Endothelial cell of umbilical vein (primary cell): ENCODE measurements at regions not wholly inside any gene's neighbourhood (a gene's known extent, or its start where the extent isn't known, plus 50 kb on each side); places are given as distances from the start of the nearest gene placed in this dataset.

ENCODE experiments used
- BruUV-seq: library from RNA; stranded (reverse); fragments of 400-500 nt; replicated peaks from 2 replicates; lab custom pipeline; 2021; lab: Mats Ljungman, UMichigan
- CTCF ChIA-PET: fragments of 300-600, 350-600 bp; sonication (Branson Sonifier 250); formaldehyde crosslinking; loops from one replicate; lab custom pipeline; 2021; ENCODE audit warnings: antibody characterized with exemption, inconsistent platforms; lab: Charles Lee
- POLR2A ChIA-PET: fragments of 300-600, 350-600 bp; sonication (Branson Sonifier 250); formaldehyde crosslinking; loops from one replicate; lab custom pipeline; 2021; ENCODE audit warnings: antibody characterized with exemption, inconsistent platforms; lab: Charles Lee
- DNase-seq: peaks from one replicate; pipeline ENCODE4 v3.0.0-alpha.2; 2011; ENCODE audit warnings: low read depth, low spot score
- FAIRE-seq: peaks from 2 replicates; lab custom pipeline; 2011; peaks lifted over from hg19 to GRCh38; lab: Jason Lieb, UNC
- H2AFZ ChIP-seq: 2 replicates; pipeline ENCODE4 v1.6.0; 2012; ENCODE audit warnings: low read depth, low read length, control low read depth, inconsistent platforms
- H3K27ac ChIP-seq: 2 replicates; pipeline ENCODE4 v1.5.1; 2011; ENCODE audit warnings: low read depth, mild to moderate bottlenecking, control low read depth, low read length, moderate library complexity; ENCODE audit not compliant: insufficient read depth
- H3K27me3 ChIP-seq, 2 experiments: 2 replicates each; pipeline versions ENCODE4 v1.6.0 to v1.6.1; 2011; ENCODE audit warnings: low read length in 2 of 2, mixed read lengths in 1 of 2; ENCODE audit not compliant: control insufficient read depth in 2 of 2, insufficient read depth in 2 of 2
- H3K36me3 ChIP-seq, 2 experiments: 2 replicates in 1 of 2; 3 replicates in 1 of 2; pipeline ENCODE4 v1.5.1; 2011; ENCODE audit warnings: low read length in 2 of 2, mild to moderate bottlenecking in 1 of 2, moderate library complexity in 1 of 2; ENCODE audit not compliant: control insufficient read depth in 2 of 2, insufficient read depth in 2 of 2; ENCODE audit errors: extremely low read depth in 1 of 2
- H3K4me1 ChIP-seq: 3 replicates; pipeline ENCODE4 v1.5.1; 2011; ENCODE audit warnings: mild to moderate bottlenecking, low read length; ENCODE audit not compliant: control insufficient read depth, insufficient read depth; ENCODE audit errors: extremely low read depth
- H3K4me2 ChIP-seq: 2 replicates; pipeline ENCODE4 v1.6.1; 2011; ENCODE audit warnings: low read length, control low read depth, mixed read lengths; ENCODE audit not compliant: insufficient read depth
- H3K4me3 ChIP-seq, 3 experiments: fragments of 200-600 bp in 1 of 3; sonication (generic), shearing (Covaris generic) in 1 of 3; replicated peaks in 1 of 3; 2 replicates each; pipeline ENCODE4 v1.5.1; 2011 to 2016; ENCODE audit warnings: control low read depth in 3 of 3, low read length in 3 of 3, mild to moderate bottlenecking in 2 of 3, inconsistent platforms in 1 of 3, low read depth in 1 of 3, moderate library complexity in 1 of 3; ENCODE audit not compliant: insufficient read depth in 1 of 3
- H3K79me2 ChIP-seq: 2 replicates; pipeline ENCODE4 v1.6.0; 2012; ENCODE audit warnings: low read length, inconsistent platforms; ENCODE audit not compliant: control insufficient read depth, insufficient read depth
- H3K9ac ChIP-seq: replicated peaks from 2 replicates; pipeline ENCODE3; 2011; ENCODE audit warnings: low read length, control low read depth; ENCODE audit not compliant: insufficient read depth; ENCODE audit errors: extremely low read depth
- H3K9me1 ChIP-seq: replicated peaks from 3 replicates; pipeline ENCODE4 v1.6.0; 2011; ENCODE audit warnings: mild to moderate bottlenecking, low read length; ENCODE audit not compliant: control insufficient read depth, insufficient read depth; ENCODE audit errors: extremely low read depth
- H3K9me3 ChIP-seq: replicated peaks from 2 replicates; pipeline ENCODE4 v1.5.1; 2012; ENCODE audit warnings: low read length, inconsistent platforms; ENCODE audit not compliant: control insufficient read depth, insufficient read depth
- H4K20me1 ChIP-seq: replicated peaks from 2 replicates; pipeline ENCODE3; 2011; ENCODE audit warnings: mild to moderate bottlenecking, low read length; ENCODE audit not compliant: control insufficient read depth, insufficient read depth; ENCODE audit errors: extremely low read depth
- CTCF ChIP-seq, 2 donors: IDR thresholded peaks; 1 replicate in 1 of 2; 2 replicates in 1 of 2; pipeline ENCODE4 v1.5.1; 2011; ENCODE audit warnings: low read length in 2 of 2, mild to moderate bottlenecking in 2 of 2, moderate library complexity in 2 of 2, control low read depth in 1 of 2, inconsistent platforms in 1 of 2, low read depth in 1 of 2; ENCODE audit not compliant: insufficient read depth in 1 of 2; ENCODE audit errors: extremely low read depth in 1 of 2
- GATA2 ChIP-seq: IDR thresholded peaks from 2 replicates; pipeline ENCODE4 v1.7.0; 2011; ENCODE audit warnings: low read depth, mild to moderate bottlenecking, moderate library complexity, mixed read lengths, low read length; ENCODE audit not compliant: insufficient read length, insufficient read depth
- JUN ChIP-seq: IDR thresholded peaks from 2 replicates; pipeline ENCODE4 v1.6.1; 2011; ENCODE audit warnings: borderline replicate concordance, low read depth; ENCODE audit not compliant: insufficient read length, insufficient read depth
- MAX ChIP-seq: IDR thresholded peaks from 2 replicates; pipeline ENCODE4 v1.6.1; 2011; ENCODE audit not compliant: insufficient read depth, insufficient read length
- POLR2A ChIP-seq: IDR thresholded peaks from 2 replicates; pipeline ENCODE4 v1.6.1; 2012; ENCODE audit warnings: low read depth, mild to moderate bottlenecking, control low read depth, low read length
- dilution Hi-C: fragments of 300-500 bp; cut with MboI; formaldehyde crosslinking; loops from one replicate; pipeline ENCODE4 v1.15.0; 2019; ENCODE audit warnings: low sequenced_read_pairs; ENCODE audit not compliant: extremely low pct_ligation_motif_present
- intact Hi-C: fragments of 100-400 bp; cut with micrococcal nuclease; formaldehyde crosslinking; loops from one replicate; pipeline ENCODE4 v1.10.0; 2022

GRCh38 chr2:137847443-137847842, 116.8 kb upstream of the HNMT start:
- Histone ChIP-seq H3K4me1 (no peaks in the 10 kb centered on the region), H3K4me2 (no peak overlapping the region), H3K27ac (no peak overlapping the region), H3K9me1 (no peaks in the 10 kb centered on the region), H3K9ac (no peak overlapping the region), H3K36me3 (no peaks in the 10 kb centered on the region), H3K4me3 (no peak overlapping the region), H2AFZ (no peak overlapping the region), H3K9me3 (no peaks in the 10 kb centered on the region), H3K79me2 (no peaks in the 10 kb centered on the region), H3K27me3 (no peaks in the 10 kb centered on the region), H4K20me1 (no peaks in the 10 kb centered on the region)
- intact Hi-C loops (no loop called here), dilution Hi-C loops (no loop called here)
- DNase-seq = no peak
- ChIA-PET CTCF (no interaction called here), POLR2A (no interaction called here)
- no peak for FAIRE-seq
- TF ChIP-seq GATA2 = no peak
- no peak for TF ChIP-seq POLR2A
- no peak for TF ChIP-seq MAX
- no TSS peak for BruUV-seq

- no peaks in the 10 kb centered on the region for H3K79me2 ChIP-seq
- H3K9me3 ChIP-seq = no peaks in the 10 kb centered on the region
- TF ChIP-seq JUN (no peak), CTCF (IDR thresholded peaks at IDR 0.05; ENCODE audit: extremely low read depth in 1 of 2, insufficient read depth in 1 of 2, low read depth in 1 of 2, low read length in 2 of 2) (no peak)
- H3K9ac ChIP-seq = no peak overlapping the region
- no peaks in the 10 kb centered on the region for H4K20me1 ChIP-seq
- no peak overlapping the region for H3K27ac ChIP-seq
- no peak for FAIRE-seq
- no peaks in the 10 kb centered on the region for H3K27me3 ChIP-seq
- ChIA-PET POLR2A (no interaction called here), CTCF (interaction anchor here (1.5 kb wide), 1 partner anchor 8 kb away, joined by 5 read pairs; no protein-coding TSS in a partner anchor)
- no peak overlapping the region for H3K4me2 ChIP-seq
- dilution Hi-C loops (no loop called here), intact Hi-C loops (no loop called here)
- H3K4me1 ChIP-seq = no peaks in the 10 kb centered on the region
- DNase-seq = no peak
- H3K36me3 ChIP-seq = no peaks in the 10 kb centered on the region
- BruUV-seq = no TSS peak
- H3K9me1 ChIP-seq = no peaks in the 10 kb centered on the region
- no peak overlapping the region for H3K4me3 ChIP-seq
- H2AFZ ChIP-seq = no peak overlapping the region
Measured at GRCh38 chr2:137857881-137858280, 106.4 kb upstream of the HNMT start.
